ENCODE measurements at regions not wholly inside any gene's neighbourhood (a gene's known extent, or its start where the extent isn't known, plus 50 kb on each side); places are given as distances from the start of the nearest gene placed in this dataset.
"Not testable (repeated sequence)": the region's sequence is repeated elsewhere in the genome, so short reads cannot be mapped to it uniquely, and the experiment has no call there.

DNA sequence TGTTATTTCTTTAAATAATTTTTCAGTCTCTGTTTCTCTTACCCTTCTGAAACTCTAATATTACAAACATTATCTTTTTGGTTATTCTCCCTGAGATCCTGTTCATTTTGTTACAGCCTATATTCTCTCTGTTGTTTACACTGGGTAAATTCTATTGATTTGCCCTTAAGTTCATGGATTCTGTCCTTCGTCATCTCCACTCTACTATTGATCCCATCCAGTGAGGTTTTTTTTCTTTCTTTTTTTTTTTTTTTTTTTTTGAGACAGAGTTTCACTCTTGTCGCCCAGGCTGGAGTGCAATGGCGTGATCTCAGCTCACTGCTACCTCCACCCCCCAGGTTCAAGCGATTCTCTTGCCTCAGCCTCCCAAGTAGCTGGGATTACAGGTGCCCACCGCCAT is 393.9 kb downstream of the ZNF674 start:
- DNase-seq, result not testable (repeated sequence)

DNA sequence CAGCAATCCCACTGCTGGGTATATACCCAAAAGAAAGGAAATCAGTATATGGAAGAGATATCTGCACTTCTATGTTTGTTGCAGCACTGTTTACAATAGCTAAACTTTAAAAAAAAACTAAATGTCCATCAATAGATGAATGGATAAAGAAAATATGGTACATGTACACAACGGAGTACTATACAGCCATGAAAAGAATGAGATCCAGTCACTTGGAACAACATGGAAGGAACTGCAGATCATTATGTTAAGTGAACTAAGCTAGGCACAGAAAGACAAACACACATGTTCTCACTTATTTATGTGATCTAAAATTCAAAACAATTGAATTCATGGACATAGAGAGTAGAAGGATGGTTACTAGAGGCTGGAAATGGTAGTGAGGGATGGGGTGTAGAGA is 400.7 kb downstream of the ZNF674 start:
- DNase-seq, result no peak

DNA sequence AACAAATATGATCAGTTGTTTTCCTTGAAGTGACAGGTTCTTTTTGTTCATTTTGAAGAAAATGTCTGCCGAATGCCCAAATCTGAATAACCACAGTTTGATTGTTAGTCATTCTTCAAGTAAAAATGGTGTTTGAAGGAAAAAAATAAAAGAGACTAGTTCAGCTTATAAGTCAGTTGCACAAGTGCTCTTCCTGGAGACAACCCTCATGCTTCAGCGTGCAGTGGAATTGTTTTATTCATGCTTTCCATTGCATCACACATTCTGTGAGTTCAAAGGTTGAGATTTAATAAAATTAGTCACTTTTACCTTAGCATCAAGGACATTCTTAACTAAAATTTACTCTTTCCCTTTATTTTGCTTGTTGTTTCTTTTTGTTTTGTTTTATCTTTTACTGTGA is 404.9 kb downstream of the ZNF674 start:
- no peak for DNase-seq

- DNase-seq, result no peak
These were observed 415.0 kb downstream of the ZNF674 start for GRCh38 chrX:46130247-46130646.

GRCh38 chrX:46125111-46125510 is 420.1 kb downstream of the ZNF674 start:
- DNase-seq, result peak; percentile 76

- DNase-seq, result no peak
These were observed 428.0 kb downstream of the ZNF674 start for GRCh38 chrX:46117234-46117633.

GRCh38 chrX:46087310-46087709 is 457.9 kb downstream of the ZNF674 start:
- not testable (repeated sequence) for DNase-seq

DNA sequence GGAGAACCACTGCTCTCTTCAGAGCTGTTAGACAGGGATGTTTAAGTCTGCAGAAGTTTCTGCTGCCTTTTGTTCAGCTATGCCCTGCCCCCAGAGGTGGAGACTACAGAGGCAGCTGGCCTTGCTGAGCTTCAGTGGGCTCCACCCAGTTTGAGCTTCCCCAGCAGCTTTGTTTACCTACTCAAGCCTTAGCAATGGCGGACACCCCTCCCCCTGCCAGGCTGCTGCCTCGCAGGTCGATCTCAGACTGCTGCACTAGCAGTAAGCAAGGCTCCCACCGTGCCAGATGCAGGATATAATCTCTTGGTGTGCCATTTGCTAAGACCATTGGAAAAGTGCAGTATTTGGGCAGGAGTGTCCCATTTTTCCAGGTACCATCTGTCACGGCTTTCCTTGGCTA is 465.1 kb downstream of the ZNF674 start:
- DNase-seq, result not testable (repeated sequence)

GRCh38 chrX:46072791-46073190 is 472.4 kb downstream of the ZNF674 start:
- DNase-seq, result no peak

DNA sequence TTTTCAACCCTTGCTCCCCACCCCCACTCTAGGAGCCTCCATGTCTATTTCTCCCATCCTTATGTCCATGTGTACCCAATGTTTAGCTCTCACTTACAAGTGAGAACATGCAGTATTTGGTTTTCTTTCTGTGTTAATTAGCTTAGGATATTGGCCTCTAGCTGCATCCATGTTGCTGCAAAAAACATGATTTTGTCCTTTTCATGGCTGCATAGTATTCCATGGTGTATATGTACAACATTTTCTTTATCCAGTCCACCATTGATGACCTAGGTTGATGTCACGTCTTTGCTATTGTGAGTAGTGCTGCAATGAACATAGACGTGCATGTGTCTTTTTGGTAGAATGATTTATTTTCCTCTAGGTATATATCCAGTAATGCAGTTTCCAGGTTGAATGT is 472.8 kb downstream of the ZNF674 start:
- DNase-seq, result no peak

DNA sequence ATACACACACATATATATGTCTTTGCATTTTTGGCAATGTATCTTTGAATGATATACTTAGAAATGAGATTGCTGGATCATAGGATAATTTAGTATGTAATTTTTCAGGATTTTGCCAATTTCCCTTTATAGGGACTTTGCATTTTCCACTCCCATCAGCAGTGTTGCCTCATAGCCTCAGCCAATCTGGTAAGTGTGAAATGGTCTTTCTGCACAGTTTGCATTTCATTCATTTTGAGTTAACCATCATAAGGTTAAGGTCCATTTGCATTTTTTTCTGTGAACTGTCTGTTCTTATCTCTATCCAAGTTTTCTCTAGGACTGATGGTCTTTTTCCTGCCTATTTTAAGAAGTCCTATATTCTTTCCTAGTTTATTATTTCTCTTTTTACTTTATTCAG is 474.8 kb downstream of the ZNF674 start:
- no peak for DNase-seq

DNA sequence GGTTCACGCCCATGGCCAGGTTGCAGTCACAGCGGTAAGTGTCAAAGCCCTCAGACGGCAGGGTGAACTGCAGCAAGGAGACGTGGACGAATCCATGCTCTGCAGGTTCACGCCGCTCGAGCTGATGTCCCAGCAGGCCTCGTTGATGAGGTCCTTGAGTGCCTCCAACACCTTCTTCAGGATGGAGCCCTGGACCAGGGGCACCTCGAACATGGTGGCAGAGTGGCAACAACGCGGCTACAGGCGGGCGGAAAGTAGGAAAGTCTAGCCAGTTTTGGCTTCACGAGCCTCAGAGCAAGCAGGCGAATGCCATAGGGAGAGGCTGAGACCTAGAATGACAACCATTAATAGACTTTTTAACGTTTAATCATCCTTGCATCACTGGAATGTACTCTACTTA is 485.9 kb downstream of the ZNF674 start:
- DNase-seq, result no peak

- no peak for DNase-seq
These were observed 500.7 kb downstream of the ZNF674 start for GRCh38 chrX:46044486-46044885.

DNA sequence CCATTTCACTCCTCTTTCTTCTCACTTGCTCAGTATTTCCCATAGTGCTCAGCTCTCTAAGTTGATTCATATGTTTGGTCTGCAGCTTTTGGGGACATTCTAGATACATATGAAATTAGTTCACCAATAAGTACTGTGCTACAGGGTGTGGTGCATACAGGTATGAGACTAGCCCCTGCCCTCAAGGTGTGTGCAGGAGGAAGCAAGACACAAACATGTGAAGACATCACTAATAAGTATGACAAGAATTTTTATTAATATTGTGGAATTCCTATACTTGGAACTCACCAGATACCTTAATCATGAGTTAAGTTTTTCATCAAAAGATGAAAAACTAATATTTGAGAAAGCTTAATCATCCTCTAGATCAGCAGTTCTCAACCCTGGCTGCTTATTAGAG is 505.2 kb downstream of the ZNF674 start:
- DNase-seq, result no peak

- no peak for DNase-seq
These were observed 505.7 kb downstream of the ZNF674 start for GRCh38 chrX:46039526-46039925.

DNA sequence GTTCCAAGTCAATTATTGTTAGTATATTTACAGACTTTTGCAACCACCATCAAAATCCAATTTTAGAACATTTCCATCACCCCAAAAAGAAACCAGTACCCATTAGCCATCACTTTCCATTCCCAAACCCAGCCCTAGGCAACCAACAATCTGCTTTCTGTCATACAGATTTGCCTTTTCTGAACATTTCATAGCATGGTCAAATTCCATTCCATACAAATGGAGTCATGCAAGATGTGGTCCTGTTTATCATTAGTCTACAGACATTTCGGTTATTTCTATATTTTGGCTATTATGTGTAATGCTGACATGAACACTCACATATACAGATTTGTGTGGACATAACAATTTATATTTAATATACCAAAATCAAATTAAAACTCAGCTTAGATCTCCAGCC is 508.7 kb downstream of the ZNF674 start:
- DNase-seq, result no peak

GRCh38 chrX:46034868-46035267 is 510.4 kb downstream of the ZNF674 start:
- DNase-seq, result no peak

- DNase-seq, result no peak
These were observed 515.4 kb downstream of the ZNF674 start for GRCh38 chrX:46029777-46030176.

- DNase-seq, result no peak
These were observed 528.9 kb downstream of the ZNF674 start for GRCh38 chrX:46016296-46016695.

DNA sequence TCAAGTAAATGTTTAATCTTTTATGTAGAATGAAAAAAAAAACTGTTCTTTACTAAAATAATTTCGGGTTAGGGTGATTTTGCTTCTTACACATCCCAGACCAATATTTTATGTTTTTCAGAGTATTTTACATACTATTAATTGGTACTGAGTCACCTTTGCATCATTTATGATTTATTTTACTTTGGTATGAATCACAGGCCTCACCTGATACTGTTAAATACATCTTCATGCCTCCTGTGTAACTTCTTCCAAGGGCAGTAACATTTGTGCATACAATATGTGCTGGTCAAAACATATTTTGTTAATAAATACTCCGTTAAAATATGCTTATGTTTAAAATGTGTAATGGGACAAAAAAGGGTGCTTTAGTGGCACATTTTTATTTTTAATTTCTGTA is 529.6 kb downstream of the ZNF674 start:
- no peak for DNase-seq

DNA sequence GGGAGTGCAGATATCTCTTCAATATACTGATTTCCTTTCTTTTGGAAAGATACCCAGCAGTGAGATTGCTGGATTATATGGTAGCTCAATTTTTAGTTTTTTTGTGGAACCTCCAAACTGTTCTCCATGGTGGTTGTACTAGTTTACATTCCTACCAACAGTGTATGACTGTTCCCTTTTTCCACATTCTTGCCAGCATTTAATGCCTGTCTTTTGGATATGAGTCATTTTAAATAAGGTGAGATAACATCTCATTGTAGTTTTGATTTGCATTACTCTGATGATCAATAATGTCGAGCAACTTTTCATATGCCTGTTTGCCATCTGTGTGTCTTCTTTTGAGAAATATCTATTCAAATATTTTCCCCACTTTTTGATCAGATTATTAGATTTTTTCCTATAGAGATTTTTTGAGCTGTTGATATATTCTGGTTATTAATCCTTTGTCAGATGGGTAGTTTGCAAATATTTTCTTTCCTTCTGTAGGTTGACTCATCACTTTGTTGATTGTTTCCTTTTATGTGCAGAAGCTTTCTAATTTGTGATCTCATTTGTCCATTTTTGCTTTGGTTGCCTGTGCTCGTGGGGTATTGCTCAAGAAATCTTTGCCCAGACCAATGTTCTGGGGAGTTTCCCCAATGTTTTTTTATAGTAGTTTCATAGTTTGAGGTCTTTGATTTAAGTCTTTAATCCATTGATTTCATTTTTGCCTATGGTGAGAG is 552.7 kb downstream of the ZNF674 start:
- DNase-seq, result no peak

GRCh38 chrX:45986971-45987370 is 558.2 kb downstream of the ZNF674 start:
- DNase-seq, result no peak

- DNase-seq, result no peak
These were observed 559.1 kb downstream of the ZNF674 start for GRCh38 chrX:45986081-45986480.

DNA sequence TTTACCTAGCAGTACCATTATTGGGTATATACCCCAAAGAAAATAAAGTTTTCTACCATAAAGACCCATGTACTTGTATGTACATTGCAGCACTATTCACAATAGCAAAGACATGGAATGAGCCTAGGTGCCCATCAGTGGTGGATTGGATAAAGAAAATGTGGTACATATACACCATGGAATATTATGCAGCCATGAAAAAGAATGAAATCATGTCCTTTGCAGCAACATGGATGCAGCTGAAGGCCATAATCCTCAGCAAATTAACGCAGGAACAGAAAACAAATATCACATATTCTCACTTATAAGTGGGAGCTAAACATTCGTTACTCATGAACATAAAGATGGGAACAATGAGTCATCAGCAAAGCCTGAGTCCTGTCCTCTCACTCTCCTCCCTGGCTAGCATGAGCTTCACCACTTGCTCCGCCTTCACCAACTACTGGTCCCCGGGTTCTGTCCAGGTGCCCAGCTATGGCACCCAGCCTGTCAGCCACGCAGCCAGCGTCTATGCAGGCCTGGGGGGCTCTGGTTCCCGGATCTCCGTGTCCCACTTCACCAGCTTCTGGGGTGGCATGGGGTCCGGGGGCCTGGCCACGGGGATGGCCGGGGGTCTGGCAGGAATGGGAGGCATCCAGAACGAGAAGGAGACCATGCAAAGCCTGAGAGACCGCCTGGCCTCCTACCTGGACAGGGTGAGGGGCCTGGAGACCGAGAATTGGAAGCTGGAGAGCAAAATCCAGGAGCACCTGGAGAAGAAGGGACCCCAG is 562.1 kb downstream of the ZNF674 start:
- DNase-seq, result not testable (repeated sequence)

DNA sequence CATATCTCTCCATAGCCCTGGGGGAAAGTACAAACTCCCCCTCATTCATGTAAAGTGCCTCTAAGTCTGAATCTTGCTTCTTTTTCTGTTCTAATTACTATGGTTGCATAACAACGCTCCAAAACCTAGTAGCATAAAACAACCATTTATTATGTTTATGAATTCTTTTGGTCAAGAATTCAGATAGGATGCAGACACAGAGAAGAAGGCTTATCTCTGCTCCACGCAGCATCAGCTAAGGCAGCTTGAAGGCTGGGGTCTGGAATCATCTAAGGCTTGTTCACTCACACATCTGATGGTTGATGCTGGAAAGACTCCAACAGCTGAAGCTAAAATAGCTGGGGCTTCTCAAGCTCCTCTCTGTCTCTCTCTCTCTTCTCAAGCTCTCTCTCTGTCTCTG is 564.5 kb downstream of the ZNF674 start:
- DNase-seq, result no peak
